T1000 (cell line): ENCODE measurements at regions not wholly inside any gene's neighbourhood (a gene's known extent, or its start where the extent isn't known, plus 50 kb on each side); places are given as distances from the start of the nearest gene placed in this dataset.
"Not testable (repeated sequence)": the region's sequence is repeated elsewhere in the genome, so short reads cannot be mapped to it uniquely, and the experiment has no call there.

ENCODE experiments used
- DNase-seq: peaks from one replicate; lab custom pipeline; 2025; ENCODE audit warnings: mixed read lengths; lab: John Stamatoyannopoulos, UW

GRCh38 chr3:10109-10996 is 186.2 kb upstream of the CHL1 start:
- not testable (repeated sequence) for DNase-seq

- no peak for DNase-seq
Observed at GRCh38 chr3:11734-12133, 184.8 kb upstream of the CHL1 start.

GRCh38 chr3:14652-15051 is 181.9 kb upstream of the CHL1 start:
- no peak for DNase-seq

GRCh38 chr3:16366-16765 is 180.2 kb upstream of the CHL1 start:
- DNase-seq = no peak

- no peak for DNase-seq
Observed at GRCh38 chr3:20421-20820, 176.1 kb upstream of the CHL1 start.

- no peak for DNase-seq
Observed at GRCh38 chr3:24006-24405, 172.6 kb upstream of the CHL1 start.

GRCh38 chr3:25056-25455 is 171.5 kb upstream of the CHL1 start:
- DNase-seq = no peak

- not testable (repeated sequence) for DNase-seq
Observed at GRCh38 chr3:35985-36384, 160.6 kb upstream of the CHL1 start.

- DNase-seq = not testable (repeated sequence)
Observed at GRCh38 chr3:42871-43744, 153.5 kb upstream of the CHL1 start.

- DNase-seq = no peak
Observed at GRCh38 chr3:44028-44676, 152.4 kb upstream of the CHL1 start.

GRCh38 chr3:44941-45340 is 151.6 kb upstream of the CHL1 start:
- not testable (repeated sequence) for DNase-seq

- DNase-seq = no peak
Observed at GRCh38 chr3:46576-46975, 150.0 kb upstream of the CHL1 start.

- DNase-seq = not testable (repeated sequence)
Observed at GRCh38 chr3:53441-53840, 143.1 kb upstream of the CHL1 start.

- no peak for DNase-seq
Observed at GRCh38 chr3:54240-54639, 142.3 kb upstream of the CHL1 start.

- DNase-seq = no peak
Observed at GRCh38 chr3:56672-57071, 139.9 kb upstream of the CHL1 start.

- no peak for DNase-seq
Observed at GRCh38 chr3:59854-60253, 136.7 kb upstream of the CHL1 start.

- DNase-seq = no peak
Observed at GRCh38 chr3:63095-63765, 133.3 kb upstream of the CHL1 start.

- no peak for DNase-seq
Observed at GRCh38 chr3:69690-70089, 126.9 kb upstream of the CHL1 start.

- no peak for DNase-seq
Observed at GRCh38 chr3:72776-73175, 123.8 kb upstream of the CHL1 start.

- DNase-seq = no peak
Observed at GRCh38 chr3:73271-73670, 123.3 kb upstream of the CHL1 start.

- DNase-seq = no peak
Observed at GRCh38 chr3:74676-75243, 121.8 kb upstream of the CHL1 start.

- DNase-seq = no peak
Observed at GRCh38 chr3:75260-75659, 121.3 kb upstream of the CHL1 start.
